ENCODE measurements at regions not wholly inside any gene's neighbourhood (a gene's known extent, or its start where the extent isn't known, plus 50 kb on each side); places are given as distances from the start of the nearest gene placed in this dataset.

DNA sequence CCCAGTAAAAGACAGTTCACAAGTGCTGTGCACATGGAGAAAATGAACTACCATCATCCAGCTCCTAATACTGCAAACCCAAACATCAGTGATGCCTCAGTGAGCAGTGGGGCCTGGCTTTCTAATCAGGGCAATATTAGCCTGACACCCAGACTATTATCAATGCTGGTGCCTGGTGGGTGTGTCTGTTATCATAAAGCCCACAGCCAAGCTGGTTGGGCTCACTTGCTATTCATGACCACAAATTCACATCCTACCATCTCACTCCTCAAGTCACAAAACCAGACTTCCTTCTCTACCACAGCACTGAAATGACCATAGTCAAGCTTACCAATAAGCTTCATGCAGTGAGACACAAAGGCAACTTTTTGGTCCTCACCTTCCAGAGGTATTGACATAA lies 180.8 kb upstream of the PLN start:
- no peaks in the 10 kb centered on the region for H3F3A ChIP-seq (replicated peaks; ENCODE audit: insufficient read depth)
- no peaks in the 10 kb centered on the region for H3K9me2 ChIP-seq
- TF ChIP-seq MXI1 (IDR thresholded peaks at IDR 0.05; ENCODE audit: low read depth, low read length) (no peak), SIN3A (IDR thresholded peaks at IDR 0.05; ENCODE audit: borderline replicate concordance, low read depth, low read length) (no peak), RXRA (IDR thresholded peaks at IDR 0.05; ENCODE audit: borderline replicate concordance, low read depth) (no peak), FOXM1 (IDR thresholded peaks at IDR 0.05; ENCODE audit: low read depth) (no peak), RFX5 (IDR thresholded peaks at IDR 0.05; ENCODE audit: low read length) (no peak), MEF2A (IDR thresholded peaks at IDR 0.05; ENCODE audit: borderline replicate concordance, low read depth) (no peak), EP300 (IDR thresholded peaks at IDR 0.05; ENCODE audit: borderline replicate concordance in 1 of 2, low read depth in 1 of 2, low read length in 1 of 2) (no peak), RCOR1 (IDR thresholded peaks at IDR 0.05; ENCODE audit: low read length) (no peak), FOSL2 (IDR thresholded peaks at IDR 0.05; ENCODE audit: borderline replicate concordance, low read depth) (no peak), RAD21 (IDR thresholded peaks at IDR 0.05; ENCODE audit: low read length) (no peak), EZH2phosphoT487 (IDR thresholded peaks at IDR 0.05; ENCODE audit: borderline replicate concordance, low read depth) (no peak), YY1 (IDR thresholded peaks at IDR 0.05; ENCODE audit: low read depth) (no peak), GABPA (IDR thresholded peaks at IDR 0.05; ENCODE audit: low read depth) (no peak)
- TF ChIP-seq, protein P1, sequence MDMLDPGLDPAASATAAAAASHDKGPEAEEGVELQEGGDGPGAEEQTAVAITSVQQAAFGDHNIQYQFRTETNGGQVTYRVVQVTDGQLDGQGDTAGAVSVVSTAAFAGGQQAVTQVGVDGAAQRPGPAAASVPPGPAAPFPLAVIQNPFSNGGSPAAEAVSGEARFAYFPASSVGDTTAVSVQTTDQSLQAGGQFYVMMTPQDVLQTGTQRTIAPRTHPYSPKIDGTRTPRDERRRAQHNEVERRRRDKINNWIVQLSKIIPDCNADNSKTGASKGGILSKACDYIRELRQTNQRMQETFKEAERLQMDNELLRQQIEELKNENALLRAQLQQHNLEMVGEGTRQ (IDR thresholded peaks at IDR 0.05; ENCODE audit: borderline replicate concordance, low read depth, low read length) = no peak
- TF ChIP-seq, protein P2, sequence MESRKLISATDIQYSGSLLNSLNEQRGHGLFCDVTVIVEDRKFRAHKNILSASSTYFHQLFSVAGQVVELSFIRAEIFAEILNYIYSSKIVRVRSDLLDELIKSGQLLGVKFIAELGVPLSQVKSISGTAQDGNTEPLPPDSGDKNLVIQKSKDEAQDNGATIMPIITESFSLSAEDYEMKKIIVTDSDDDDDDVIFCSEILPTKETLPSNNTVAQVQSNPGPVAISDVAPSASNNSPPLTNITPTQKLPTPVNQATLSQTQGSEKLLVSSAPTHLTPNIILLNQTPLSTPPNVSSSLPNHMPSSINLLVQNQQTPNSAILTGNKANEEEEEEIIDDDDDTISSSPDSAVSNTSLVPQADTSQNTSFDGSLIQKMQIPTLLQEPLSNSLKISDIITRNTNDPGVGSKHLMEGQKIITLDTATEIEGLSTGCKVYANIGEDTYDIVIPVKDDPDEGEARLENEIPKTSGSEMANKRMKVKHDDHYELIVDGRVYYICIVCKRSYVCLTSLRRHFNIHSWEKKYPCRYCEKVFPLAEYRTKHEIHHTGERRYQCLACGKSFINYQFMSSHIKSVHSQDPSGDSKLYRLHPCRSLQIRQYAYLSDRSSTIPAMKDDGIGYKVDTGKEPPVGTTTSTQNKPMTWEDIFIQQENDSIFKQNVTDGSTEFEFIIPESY (IDR thresholded peaks at IDR 0.05; ENCODE audit: borderline replicate concordance, low read depth) = no peak
- TF ChIP-seq, protein P3, sequence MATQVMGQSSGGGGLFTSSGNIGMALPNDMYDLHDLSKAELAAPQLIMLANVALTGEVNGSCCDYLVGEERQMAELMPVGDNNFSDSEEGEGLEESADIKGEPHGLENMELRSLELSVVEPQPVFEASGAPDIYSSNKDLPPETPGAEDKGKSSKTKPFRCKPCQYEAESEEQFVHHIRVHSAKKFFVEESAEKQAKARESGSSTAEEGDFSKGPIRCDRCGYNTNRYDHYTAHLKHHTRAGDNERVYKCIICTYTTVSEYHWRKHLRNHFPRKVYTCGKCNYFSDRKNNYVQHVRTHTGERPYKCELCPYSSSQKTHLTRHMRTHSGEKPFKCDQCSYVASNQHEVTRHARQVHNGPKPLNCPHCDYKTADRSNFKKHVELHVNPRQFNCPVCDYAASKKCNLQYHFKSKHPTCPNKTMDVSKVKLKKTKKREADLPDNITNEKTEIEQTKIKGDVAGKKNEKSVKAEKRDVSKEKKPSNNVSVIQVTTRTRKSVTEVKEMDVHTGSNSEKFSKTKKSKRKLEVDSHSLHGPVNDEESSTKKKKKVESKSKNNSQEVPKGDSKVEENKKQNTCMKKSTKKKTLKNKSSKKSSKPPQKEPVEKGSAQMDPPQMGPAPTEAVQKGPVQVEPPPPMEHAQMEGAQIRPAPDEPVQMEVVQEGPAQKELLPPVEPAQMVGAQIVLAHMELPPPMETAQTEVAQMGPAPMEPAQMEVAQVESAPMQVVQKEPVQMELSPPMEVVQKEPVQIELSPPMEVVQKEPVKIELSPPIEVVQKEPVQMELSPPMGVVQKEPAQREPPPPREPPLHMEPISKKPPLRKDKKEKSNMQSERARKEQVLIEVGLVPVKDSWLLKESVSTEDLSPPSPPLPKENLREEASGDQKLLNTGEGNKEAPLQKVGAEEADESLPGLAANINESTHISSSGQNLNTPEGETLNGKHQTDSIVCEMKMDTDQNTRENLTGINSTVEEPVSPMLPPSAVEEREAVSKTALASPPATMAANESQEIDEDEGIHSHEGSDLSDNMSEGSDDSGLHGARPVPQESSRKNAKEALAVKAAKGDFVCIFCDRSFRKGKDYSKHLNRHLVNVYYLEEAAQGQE (IDR thresholded peaks at IDR 0.05; ENCODE audit: low read depth, low read length) = no peak
- H3K4me1 ChIP-seq (ENCODE audit: control insufficient read depth in 1 of 2, insufficient read depth in 2 of 2, low read depth in 1 of 2, low read length in 1 of 2) = no peaks in the 10 kb centered on the region; a peak in 1 of 4 replicates
- H4K20me1 ChIP-seq (ENCODE audit: insufficient read depth) = no peaks in the 10 kb centered on the region
- POLR2A ChIA-PET = no interaction called here
- H3K79me2 ChIP-seq (ENCODE audit: insufficient read depth) = no peaks in the 10 kb centered on the region
- H2AFZ ChIP-seq (ENCODE audit: low read depth) = no peak overlapping the region
- CTCF ChIA-PET = interaction anchor here (1.1 to 1.4 kb wide), 2 partner anchors 82 to 184 kb away, joined by 3 read pairs; no protein-coding TSS in a partner anchor
- no peak overlapping the region for H3K4me3 ChIP-seq (ENCODE audit: low read depth in 2 of 2, low read length in 1 of 2)
- no peaks in the 10 kb centered on the region for H3K36me3 ChIP-seq (replicated peaks in 1 of 2; ENCODE audit: control insufficient read depth in 1 of 2, insufficient read depth in 2 of 2, low read length in 1 of 2)
- no peaks in the 10 kb centered on the region for H3K27me3 ChIP-seq (ENCODE audit: insufficient read depth)
- DNase-seq = no peak
- H3K9ac ChIP-seq = no peak overlapping the region
- no peaks in the 10 kb centered on the region for H3K9me3 ChIP-seq
- no peak overlapping the region for H3K27ac ChIP-seq (ENCODE audit: low read depth in 2 of 2, low read length in 1 of 2)
- no peak overlapping the region for H3K4me2 ChIP-seq
